MV-4-11 (cell line): ENCODE measurements at regions not wholly inside any gene's neighbourhood (a gene's known extent, or its start where the extent isn't known, plus 50 kb on each side); places are given as distances from the start of the nearest gene placed in this dataset.

Source experiments
- DNase-seq: peaks from one replicate; lab custom pipeline; 2025; lab: John Stamatoyannopoulos, UW

DNA sequence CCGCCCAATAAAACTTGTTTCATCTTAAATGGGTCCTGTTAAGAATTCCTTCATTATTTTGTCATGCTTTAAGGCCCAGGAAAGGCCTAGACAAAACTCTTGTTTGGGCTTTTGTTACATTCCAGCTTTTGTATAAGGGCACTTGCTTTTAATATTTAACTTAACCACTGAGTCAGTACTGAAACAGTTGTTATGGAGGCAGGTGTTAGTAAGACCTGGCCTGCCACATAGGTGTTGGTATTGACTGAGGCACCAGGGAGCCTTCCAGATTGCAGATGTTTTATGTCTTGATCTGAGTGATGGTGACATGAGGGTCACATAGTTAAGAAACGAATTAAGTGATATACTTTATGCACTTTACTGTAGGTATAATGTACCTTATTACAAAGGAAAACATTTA, 274.9 kb upstream of the TGFBR2 start:
- no peak for DNase-seq

- no peak for DNase-seq
Observed at GRCh38 chr3:30332196-30333021, 274.0 kb upstream of the TGFBR2 start.

- DNase-seq = no peak
Observed at GRCh38 chr3:30333143-30333542, 273.3 kb upstream of the TGFBR2 start.

GRCh38 chr3:30333903-30334302, 272.5 kb upstream of the TGFBR2 start:
- DNase-seq = no peak

- DNase-seq = no peak
Observed at GRCh38 chr3:30340500-30340899, 265.9 kb upstream of the TGFBR2 start.

DNA sequence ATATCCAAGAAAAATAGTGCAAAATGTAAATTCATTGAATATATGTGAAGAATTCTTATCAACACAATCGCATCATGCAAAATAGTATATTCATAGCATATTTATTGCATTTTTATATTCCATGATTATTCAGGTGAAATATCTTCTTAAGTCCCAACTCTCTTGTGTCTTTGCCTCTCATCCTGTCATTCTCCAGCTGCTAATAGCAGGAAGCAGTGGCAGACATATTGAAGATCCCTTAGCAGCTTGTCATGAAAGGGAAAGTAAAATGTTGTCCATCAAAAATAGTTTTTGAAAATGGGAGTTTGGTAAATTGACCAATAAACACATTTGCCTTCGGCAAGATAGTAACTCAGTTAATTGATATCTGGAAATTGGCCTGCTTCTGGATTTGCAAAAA, 265.3 kb upstream of the TGFBR2 start:
- no peak for DNase-seq

GRCh38 chr3:30341851-30342250, 264.6 kb upstream of the TGFBR2 start:
- DNase-seq = no peak

DNA sequence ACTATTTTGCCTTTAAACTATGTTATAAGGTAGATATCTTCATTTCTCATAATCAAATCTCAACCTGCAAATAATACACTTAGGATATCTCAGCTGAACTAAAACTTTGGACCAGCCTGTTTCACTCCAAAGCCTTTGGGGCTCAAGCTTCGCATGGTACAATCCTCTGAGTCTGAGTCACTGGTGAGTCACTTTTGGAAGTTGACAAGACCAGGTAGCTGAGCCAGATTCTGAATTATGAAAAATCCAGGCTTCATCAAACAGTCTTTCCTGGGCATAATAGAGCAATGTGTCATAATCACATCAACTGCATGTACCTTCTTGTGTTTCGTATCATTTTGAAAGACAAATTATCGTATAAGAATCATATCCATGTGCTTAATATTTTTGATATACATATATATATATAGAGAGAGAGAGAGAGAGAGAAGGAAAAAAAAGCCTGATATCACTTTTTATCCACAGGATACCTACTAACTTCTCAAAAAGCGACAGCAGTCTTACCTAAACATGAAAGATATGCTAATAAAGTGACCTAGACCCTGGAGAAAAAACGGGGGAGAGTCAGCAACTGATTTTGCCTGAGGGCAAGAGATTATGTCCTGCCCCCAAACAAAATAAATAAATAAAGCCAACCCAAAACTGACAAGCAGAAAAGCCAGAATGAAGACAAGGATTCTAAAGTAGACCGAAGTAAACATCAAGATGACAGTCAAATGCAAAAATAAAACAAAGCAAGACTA, 263.9 kb upstream of the TGFBR2 start:
- DNase-seq = no peak

DNA sequence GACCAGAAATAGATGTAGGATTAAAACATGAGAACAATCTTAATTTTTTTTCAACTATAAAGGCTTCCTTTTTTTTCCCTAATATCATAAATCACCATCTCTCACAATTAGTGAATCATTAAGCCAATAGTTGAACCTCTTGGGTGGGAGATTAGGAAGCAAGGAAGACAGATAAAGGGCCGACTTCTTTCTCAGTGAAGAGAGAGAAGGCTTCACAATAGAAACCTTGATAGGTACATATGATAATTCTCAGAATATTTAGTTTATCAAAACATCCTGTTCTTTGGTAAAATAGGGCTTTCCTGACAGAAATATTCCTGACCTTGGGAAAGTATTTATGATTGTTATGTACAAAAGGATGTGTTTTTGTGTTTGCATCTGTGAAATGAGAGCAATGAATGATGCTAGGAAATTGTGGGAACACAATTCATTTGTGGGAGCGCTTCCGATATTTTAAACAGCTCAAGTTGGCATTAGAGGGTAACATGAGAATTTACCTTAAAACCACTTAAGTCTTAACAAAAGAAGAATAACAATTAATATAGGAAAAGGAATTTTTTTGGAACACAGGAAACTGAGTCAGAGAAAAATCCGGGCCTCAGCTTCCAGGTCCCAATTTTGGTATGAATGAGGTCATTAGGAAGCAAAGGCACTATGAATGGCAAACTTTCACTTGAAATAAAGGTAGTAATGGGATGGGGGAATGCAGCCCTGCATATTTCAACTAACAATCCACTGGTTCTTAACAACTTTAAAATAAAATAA, 263.2 kb upstream of the TGFBR2 start:
- no peak for DNase-seq

DNA sequence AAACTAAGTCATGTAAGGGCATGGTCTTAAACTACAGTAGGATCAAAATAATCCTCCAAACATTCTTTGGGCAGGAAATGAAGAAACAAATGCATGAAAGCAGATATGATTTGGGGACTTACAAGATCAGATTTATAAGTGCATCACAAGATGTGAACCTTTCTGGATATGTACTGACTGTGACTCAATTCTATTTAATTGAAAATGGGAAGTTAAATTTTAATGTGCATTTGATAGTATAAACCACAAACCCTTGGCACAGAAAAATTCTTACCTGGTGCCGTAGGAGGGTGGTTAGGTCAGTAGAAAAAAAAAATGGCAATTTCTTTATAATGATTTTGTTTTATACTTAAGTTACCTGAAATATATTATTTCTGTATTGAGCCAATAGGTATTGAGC, 262.5 kb upstream of the TGFBR2 start:
- no peak for DNase-seq

GRCh38 chr3:30344288-30344687, 262.1 kb upstream of the TGFBR2 start:
- DNase-seq = no peak

GRCh38 chr3:30346933-30347320, 259.5 kb upstream of the TGFBR2 start:
- no peak for DNase-seq

GRCh38 chr3:30347679-30348216, 258.7 kb upstream of the TGFBR2 start:
- no peak for DNase-seq

GRCh38 chr3:30349507-30349906, 256.9 kb upstream of the TGFBR2 start:
- no peak for DNase-seq

DNA sequence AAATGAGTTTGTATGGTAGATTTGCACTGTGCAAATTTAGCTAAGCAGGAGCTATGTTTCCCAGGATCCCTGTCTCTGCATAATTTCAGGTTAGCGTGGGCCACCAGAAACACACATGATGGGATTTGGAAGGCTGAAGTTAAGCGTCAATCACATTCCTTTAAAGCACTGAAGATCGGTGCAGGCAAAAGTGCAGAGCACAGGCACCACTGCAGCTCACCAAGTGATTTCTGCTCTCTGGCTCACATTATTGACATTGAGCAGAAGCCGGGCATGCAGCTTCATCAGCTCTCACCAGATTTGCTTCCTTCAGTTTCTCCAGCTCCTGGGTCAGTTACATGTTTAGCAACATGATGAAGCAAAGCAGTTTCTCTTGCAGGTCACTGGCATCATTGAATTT, 256.4 kb upstream of the TGFBR2 start:
- no peak for DNase-seq

DNA sequence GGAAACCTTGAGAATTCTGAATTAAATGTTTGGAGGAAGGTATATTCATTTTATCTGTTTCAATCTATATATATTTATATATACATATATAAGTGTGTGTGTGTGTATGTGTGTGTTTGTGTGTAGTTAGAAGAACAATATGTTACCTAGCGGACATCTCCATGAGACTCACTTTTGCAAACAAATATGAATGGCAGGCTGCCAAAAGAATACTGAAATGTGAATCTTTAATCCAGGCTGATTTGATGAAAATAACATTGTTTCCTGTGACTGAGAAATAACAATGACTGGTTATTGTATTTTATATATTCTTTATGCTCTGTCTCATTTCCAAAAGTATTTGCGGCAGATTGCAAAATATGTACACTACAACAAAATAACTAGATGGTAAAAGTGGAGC, 255.5 kb upstream of the TGFBR2 start:
- no peak for DNase-seq

DNA sequence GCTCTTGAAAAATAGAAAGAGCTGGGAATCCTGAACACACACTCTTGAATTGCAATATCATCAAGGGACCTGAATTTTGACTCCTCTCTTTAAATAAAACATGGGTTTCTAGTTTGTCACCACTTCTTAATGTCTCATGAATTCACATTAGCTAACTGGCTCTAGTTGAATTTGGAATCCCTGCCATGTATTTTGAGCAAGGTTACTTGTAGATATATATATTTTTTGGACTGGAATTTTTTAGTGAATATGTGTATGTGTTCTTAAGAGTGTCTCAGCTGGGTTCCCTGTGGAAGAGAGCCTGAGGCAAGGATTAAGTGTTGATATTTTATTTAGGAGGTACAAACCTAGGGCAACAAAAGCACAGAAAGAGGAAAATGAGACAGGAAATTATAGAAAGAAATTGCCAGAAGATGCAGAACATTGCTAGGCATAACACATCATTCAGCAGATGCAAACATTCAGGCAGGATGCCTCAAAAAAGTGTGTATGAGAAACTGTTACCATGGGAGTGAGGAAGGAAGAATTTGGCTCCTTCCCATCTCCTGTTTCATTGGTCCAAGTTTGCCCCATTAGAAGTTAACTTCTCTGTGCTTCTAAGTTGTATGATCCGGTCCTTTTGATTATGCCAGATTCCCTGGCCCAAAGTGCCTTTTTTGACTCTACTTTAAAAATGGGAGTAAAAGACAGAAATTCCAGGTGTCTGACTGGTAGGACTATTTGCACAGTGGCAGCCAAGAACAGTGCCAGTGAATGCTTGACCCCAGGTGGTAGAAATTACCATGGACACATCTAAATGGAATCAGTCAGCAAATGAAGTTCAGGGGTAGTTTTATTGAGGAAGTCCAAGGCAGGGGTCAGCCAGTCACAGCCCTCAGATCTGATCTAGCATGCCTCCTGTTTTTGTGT, 253.7 kb upstream of the TGFBR2 start:
- no peak for DNase-seq

DNA sequence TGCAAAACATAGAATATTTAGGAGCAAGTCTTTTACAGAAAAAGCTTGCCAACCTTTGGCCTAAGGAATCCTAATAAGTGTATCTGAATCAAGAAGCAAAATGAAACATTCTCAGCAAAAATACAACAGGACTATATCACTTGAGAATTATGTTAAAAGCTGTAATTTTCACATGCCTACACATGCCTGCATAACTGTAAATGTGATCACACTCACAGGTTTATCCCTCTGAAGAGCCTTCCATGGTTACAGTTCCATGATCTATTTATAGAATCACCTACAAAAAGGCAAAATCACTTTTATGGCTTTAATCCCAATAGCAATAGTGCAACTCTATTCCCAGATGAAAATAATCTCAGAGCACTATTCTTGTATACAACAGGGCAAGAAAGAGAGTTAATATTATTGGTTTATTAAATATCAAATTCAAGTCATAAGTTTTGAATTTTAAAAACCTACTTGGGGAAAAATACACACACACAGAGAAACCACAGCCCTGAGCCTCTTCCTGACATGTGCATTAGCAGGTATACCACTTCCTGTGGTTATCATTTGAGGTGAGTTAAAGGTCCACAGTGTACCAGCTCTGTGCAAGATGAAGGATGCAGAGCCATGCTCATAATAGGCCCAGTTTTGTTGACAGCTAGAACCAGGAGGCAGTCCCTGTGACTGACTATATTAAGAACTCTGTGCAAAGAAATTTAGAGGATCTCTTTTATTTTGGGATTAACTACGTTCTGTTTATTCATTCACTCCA, 252.5 kb upstream of the TGFBR2 start:
- DNase-seq = no peak

GRCh38 chr3:30354513-30354912, 251.9 kb upstream of the TGFBR2 start:
- no peak for DNase-seq

GRCh38 chr3:30354972-30355371, 251.4 kb upstream of the TGFBR2 start:
- no peak for DNase-seq

GRCh38 chr3:30355622-30356021, 250.8 kb upstream of the TGFBR2 start:
- peak; percentile 52 for DNase-seq
